HS-27A (cell line): ENCODE measurements at regions not wholly inside any gene's neighbourhood (a gene's known extent, or its start where the extent isn't known, plus 50 kb on each side); places are given as distances from the start of the nearest gene placed in this dataset.

ENCODE experiments used
- DNase-seq: peaks from one replicate; pipeline ENCODE4 v3.0.0-alpha.2; 2012; ENCODE audit warnings: low read depth, missing footprints

DNA sequence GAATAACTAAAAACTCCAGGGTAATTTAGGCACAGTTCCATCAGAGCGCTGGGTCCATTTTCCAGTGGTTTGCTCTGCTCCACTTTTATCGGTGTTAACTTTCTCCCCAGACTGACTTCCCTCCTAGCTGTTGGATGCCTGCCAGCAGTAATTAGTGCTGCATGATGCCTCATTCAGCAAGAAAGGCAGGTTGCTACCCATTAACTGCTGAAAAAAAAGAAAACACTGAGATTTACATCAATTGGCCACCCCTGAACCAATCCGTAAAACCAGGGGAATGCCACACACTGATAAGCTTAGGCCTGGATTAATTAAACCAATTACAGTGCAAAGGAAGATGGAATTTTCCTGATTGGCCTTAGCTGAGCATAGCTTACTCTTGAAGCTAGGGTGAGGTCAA lies 182.4 kb upstream of the CXXC4 start:
- DNase-seq = no peak

DNA sequence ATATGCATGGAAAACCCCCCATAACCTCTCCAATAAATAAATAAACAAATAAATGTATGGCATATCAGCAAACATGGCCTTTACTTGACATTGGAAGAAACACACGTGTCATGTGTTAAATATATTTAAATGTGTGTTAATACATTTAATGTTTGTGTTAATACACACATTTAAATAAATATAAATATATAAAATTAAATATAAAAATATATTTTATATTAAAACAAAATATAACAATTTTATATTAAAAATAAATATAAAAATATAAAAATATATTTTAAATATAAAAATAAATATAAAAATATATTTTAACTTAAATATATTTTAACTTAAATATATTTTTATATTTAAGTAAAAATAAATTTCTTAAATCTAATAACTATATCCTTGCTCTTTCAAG lies 187.6 kb upstream of the CXXC4 start:
- no peak for DNase-seq

DNA sequence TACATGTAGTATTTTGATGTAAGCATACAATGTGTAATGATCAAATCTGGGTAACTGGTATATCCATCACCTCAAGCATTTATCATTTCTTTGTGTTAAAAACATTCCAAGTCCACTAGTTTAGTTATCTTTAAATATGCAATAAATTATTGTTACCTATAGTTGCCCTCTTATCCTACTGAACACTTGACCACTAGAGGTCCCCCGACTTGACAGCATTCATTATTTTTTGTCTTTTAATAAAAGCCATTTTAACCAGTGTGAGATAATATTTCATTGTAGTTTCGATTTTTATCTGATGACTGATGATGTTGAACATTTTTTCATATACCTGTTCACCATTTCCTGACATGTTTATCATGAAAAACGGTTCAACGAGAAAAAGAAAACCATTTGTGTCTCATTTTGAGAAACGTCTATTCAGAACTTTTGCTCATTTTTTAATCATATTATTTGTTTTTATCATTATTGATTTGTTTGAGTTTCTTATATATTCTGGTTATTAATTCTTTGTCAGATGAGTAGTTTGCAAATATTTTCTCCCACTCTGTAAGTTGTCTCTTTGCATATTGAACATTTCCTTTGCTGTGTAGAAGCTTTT lies 199.0 kb upstream of the CXXC4 start:
- DNase-seq = no peak

DNA sequence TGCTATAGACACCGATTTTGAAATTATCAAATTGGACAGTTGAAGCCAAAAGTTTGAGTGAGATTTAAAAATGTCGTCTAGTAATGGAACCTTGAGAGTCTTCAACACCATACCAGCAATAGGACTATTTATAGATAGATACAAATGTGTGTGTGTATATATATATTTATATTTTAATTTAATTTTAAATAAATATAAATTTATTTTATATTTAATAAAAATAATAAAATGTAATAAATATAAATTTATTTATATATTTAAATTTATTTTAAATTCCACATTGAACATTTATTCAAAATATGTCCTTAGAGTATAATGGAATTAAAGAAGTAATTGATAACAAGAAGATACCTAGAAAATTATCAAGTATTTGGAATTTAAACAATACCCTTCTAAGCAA lies 221.9 kb upstream of the CXXC4 start:
- no peak for DNase-seq

DNA sequence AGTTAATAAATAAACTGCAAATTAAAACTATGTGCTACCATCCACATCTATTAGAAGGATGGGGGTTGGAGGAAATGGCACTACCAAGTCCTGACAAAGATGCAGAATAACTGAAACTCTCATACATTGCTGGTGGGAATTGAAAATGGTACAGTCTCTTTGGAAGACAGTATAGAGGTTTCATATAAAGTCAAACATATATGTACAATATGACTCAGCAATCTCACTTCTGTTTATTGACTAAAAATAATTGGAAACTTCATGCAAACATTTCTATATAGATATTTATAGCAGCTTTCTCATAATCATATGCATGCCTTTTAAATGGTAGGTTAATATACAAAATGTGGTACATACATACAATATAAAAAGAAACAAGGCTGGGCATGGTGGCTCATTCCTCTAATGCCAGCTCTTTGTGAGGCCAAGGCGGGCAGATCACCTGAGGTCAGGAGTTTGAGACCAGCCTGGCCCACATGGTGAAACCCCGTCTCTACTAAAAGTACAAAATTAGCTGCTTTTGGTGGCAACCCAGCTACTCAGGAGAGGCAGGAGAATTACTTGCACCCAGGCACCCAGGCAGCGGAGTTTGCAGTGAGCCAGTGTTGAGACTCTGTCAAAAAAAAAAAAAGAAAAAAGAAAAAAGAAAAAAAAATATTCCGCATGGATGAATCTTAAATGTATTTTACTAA lies 225.0 kb upstream of the CXXC4 start:
- DNase-seq = no peak

DNA sequence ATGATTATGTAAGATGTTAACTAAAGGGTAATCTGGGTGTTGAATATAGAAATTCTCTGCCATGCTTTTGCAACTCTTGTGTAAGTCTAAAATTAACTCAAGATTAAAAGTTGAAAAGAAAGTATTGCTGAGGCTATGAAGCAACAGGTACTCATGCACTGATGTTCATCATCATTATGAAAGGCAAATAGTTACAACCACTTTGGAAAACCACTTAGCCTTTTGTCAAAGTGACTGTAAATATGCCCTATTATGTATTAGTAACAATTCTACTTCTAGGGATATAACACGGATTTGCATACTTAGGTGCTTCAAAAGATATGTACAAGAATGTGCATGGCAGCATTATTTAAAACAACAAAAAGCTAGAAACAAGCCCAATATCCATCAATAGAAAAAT lies 227.8 kb upstream of the CXXC4 start:
- DNase-seq = no peak

DNA sequence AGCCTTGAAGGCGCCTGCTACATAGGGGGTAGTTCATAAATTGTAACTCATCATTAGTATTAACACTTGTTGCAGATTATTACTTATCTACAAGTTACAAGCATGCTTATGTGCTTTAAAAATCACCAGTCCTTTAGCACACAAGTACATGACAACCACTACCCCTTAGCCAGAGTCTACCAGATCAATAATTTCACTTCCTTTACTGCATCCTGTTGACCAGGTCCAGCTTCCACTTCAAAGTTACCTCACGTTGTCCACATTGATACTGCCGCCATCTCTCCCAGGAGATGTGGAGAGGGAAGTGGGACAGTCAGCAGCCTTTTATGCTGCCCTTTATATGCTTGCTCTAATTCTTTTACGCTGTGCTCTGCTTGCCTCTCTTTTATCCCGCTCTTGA lies 231.3 kb upstream of the CXXC4 start:
- no peak for DNase-seq

DNA sequence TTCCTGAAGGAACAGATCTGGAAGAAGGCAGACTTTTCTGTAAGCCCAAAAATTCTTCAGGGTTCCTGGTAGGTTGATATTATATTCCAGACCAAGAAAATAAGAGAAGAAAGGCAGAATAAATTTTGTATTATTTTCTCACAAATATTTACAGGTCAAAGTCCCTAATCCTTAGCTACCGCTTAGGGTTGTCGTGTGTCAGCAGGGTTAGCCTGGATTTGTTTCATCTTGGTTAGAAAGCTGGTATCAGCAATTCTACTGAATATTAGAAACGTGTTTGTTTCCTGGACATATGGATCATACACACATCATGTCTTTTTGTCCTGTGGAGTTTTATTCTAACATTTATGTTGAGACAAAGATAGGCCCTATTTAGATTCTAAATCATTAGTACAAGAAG lies 232.9 kb upstream of the CXXC4 start:
- DNase-seq = no peak

DNA sequence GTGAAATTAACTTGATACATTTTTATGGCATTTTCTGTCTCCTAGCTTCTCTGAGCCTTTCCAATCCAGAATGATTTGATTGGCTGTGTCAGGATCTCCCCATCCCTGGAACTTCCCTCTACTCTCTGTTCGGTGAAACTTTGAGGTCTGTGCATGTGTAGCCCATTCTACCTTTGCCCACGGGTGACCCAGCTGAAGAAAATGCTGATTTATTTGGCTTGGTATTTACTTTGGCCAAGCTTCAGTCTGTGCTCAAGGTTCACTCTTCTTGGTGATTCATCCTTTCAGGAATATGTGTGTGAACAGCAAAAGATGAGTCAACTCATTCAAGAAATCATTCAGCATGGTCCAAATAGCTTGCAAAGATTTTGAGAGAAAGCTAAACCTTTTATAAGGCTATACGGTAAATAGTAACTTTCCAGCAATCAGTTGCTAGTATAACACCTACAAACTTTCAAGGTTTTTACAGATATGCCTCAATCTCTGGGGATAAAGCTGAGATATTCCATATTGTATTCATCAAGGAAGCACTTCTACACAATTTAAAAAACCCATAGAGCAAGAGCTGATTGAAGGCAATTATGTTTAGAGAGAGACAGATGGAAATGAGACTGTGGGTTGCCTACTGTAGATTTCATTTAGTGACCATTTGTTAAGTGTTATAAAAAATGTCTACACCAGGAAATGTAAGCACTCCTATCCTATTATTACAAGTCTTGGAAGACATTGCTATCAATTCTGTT lies 233.9 kb upstream of the CXXC4 start:
- DNase-seq = peak; percentile 3

DNA sequence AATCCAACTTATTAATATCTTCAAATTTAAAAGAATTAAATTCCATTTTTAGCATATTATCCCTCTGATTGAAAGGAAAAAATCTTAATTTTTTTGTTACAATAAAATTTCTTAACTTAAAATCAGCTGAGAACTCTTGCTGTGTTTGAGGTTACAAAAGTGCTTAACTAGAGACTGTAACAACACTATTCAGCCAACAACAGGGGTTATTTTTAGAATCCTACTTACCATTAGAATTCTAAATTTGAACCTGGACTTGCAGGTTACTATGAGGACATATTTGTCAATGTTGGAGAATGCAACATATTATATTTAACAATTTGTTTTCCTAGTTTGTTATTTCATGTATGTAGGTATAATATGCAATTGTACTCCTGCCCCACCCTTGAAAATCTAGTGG lies 238.1 kb upstream of the CXXC4 start:
- no peak for DNase-seq

DNA sequence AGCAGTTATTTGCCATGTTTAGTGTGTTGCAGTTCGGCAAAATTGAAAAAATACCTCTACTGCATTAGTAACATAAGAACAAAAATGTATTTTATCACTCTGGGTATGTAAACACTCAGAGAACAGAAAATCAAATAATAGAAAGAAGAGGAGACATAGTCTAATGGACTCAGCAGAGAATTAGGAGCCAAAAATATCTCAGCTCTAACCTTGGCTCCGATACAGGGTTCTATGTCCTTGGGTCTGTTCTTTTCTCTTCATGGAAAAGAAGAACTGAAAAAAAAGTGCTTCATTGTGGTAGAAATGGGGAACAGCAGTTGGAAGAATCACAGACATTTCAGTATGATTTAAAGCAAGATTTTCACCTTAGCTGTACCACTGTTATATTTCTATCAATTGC lies 240.5 kb upstream of the CXXC4 start:
- DNase-seq = no peak

DNA sequence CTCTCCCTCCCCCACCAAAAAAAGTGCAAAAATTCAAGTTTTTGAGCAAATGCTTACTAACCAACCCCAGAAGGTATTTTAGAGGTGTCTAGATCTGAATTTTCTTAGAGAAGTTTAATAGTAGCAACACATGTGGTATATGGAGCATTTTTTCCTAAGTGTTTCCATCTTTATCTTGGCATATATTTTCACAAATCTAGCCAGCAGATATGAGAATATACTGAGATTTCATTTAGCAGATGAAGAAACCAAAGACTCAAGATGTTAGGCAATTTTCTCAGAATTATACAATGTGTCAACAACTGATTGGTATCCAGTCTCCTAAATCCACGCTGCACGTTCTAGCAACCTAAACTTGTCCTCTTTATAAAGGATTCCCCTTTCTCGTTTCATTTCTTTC lies 245.5 kb upstream of the CXXC4 start:
- DNase-seq = no peak

DNA sequence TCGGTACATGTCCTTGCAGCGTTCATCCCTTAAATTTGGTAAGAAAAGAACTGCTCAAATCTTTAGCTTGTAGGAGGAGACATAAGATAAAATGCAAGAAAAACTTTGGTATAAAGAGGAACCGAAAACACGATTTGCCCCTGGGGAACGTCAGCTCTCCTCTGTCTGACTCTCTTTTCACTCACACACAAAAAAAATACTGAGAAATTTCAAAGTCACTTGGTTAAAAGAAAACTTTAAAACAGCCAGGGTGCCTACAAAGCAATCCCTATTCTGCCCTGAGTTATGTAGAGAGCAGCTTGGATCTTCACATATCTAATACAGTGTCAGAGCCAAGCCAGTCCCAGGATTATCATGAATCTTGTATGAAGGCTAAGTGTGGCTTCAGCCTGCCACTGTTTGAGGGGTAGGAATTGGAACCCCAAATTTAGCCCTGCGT lies 248.5 kb upstream of the CXXC4 start:
- DNase-seq = no peak

DNA sequence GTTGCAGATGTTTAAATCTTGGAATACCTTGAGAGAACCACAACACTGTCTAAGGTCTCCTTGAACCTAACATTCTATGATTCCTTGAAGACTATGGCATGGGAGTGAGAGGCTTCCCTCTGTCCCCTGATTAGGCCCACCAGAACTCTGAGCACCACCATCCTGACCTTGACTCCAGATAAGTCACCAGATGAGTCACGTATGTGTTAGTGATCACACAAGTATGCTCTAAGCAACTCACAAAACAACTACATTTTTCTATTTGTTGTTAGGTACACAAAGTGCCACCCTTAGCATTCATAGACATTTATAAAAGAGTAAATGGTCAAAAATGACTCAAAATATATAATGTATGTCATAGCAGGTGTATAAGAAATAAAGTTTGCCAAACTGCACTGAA lies 252.9 kb upstream of the CXXC4 start:
- DNase-seq = no peak

DNA sequence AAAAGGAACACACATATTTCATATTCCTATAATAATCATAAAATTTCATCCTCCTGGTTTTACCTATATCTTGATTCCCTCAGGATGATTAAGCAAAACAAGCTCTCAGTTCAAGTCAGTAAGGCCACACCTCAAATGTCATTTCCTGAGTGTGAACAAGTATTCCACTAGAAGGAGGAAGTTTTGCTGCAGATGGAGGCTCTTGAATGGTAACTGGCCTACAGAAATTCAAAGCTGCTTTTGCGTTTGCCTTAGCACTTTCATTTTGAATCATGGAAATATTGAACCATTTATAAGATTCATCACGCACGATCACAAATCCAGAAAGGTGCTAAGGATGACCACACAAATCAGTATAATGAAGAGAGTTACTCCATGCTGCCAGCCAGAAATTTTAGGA lies 254.4 kb upstream of the CXXC4 start:
- DNase-seq = no peak

DNA sequence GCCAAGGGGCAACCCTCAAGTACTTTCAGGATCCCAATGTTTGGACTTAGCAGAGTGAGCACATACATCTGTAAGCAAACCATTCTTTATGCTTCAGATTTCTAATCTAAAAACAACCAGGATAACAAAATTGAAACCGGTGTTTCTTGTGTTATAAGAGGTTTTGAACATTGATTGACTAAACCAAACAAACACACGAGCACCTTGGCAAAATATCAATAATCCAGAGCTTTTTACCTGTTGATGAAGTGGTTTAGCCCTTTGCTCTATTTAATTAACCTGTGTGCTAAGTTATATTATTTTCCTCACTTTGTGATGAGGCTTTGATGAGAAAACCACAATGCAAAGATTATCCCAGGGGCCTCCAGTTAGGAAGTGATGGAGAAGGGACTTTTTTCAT lies 255.3 kb upstream of the CXXC4 start:
- DNase-seq = no peak

DNA sequence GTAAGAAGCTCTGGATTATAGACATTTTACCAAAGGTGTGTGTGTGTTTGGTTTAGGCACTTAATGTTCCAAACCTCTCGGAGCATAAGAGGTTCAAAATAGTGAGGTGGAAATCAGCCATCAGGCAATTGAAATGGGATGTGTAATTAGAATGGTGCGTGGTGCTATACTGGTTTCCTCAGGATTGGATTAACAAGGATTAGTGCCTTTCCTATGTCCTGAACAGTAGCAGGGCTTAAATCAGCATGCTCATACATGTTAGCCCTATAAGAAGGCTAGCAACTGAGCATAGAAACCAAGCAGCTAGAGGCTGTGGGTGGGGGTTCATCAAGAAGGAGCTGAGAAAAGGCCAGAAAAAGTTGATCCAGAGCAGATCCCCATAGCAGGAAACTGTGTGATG lies 256.8 kb upstream of the CXXC4 start:
- DNase-seq = no peak

DNA sequence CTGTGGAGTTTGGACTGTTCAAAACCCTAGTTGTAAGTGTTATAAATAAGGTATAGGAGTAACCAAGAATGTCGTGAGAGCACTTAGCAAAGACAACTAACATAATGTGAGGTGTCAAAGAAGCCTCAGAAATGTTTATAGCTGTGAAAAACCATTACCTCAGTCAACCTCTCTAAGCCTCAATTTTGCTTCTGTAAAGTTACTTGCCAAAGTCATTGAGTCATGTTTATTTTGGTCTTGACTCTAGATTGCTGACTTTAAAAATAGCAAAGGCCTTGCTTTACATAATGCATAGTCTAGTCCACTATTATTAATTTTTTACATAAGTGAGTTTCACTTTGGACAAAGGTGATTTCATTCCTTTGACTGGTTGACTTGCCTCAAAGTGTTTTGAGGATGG lies 257.6 kb upstream of the CXXC4 start:
- no peak for DNase-seq

DNA sequence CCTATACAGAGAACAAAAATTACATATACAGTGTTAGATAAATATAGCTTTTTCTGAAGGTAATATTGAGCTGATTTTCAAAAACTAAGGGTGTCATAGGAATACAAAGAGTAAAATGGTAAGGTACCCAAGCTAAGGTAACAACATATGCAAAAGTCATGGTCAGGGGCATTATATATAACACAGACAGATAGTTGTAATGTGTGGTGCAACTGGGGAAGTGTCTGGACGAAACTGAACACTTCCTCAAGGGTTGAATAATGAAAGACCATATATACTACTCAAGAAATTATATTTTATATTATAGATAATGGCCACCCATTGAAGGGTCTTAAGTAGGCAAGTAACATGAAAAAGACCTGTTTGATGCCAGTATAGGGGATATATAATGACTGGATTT lies 262.1 kb upstream of the CXXC4 start:
- no peak for DNase-seq

DNA sequence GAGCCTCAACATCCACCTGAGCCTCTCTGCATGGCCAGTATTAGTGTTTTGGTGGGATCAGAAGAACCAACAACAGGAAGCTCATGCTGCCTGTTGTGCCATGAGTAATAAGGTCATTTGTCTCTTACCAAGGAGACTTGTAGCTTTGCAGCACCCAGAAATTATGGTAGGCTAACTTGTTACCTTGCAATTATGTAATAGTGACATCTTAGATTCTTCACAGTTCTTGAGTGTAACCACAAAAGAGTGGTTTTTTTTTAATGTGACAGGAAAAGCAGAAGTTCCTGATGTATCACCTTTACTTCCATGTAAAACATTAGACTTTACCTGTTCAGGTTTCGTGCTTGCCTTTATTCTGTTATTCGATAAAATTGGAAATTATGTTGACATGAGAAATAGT lies 263.9 kb upstream of the CXXC4 start:
- no peak for DNase-seq

DNA sequence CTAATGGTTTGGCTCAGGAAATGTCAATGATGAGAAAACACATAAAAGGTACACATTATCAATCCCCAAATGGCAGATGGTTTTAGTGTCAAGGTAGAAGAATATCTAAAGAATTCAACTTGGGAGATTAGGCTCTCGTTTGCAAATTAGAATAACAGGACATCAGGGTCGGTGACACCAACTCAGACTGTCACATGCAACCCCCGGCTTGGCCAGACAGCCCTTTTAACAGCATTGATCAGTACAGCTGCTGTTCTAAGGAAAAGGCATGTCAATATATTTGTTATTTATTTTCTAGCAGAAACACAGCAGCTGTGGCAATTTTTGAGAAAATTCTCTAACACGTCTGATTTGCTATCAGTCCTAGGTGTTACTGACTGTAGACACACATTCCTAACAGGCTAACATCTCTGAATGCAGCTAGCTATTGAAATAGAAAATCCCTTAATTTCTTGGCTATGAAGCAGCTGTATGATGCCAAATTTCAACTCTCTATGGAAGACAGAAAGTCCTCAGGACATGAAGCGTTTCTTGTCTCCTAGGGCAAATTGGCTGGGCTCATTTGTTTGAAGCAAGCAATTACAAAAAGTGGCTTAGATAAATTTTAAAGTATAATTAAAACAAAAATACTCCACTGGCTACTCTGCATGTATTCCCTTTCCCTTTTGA lies 269.0 kb upstream of the CXXC4 start:
- DNase-seq = no peak

DNA sequence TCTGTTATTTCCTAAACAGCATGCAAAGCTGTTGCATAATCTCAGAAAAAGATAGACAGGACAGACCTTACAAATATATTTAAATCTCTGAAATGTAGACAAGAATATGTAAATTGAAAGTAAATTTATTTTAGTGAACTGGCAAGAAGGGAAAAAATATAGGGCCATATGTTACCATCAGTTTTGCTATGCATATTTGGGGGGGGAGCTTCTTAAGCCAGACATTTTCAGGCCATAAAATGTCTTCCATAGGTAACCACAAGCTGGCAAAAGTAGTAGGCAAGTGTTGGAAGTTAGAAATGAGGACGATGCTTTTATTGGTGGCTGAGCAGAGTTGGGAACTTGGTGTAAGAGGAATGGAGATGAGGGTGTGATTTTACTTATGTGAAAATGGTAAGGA lies 272.0 kb upstream of the CXXC4 start:
- DNase-seq = no peak

DNA sequence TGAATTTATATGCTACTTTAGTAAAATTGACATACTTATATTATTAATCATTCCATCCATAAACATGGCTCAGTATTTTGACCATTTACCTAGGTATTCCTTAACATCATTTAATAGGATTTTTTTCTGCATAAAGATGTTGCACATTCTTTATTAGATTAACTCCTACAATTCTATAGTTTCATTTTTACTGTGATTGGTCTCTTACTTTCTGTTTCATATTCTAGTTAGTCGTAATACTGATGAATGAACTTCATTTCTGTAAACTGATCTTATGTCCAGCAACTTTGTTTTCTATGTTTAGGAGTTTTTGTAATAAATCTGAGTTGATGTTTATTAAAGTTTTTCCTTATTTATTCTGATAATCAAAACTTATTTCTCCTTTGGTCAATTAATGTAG lies 278.2 kb upstream of the CXXC4 start:
- no peak for DNase-seq
